HG03378 (cell line): ENCODE measurements at regions not wholly inside any gene's neighbourhood (a gene's known extent, or its start where the extent isn't known, plus 50 kb on each side); places are given as distances from the start of the nearest gene placed in this dataset.
"Not testable (repeated sequence)": the region's sequence is repeated elsewhere in the genome, so short reads cannot be mapped to it uniquely, and the experiment has no call there.

ENCODE experiments used
- ATAC-seq: cut with Tn5 transposase; IDR thresholded peaks from one replicate; pipeline ENCODE4 v1.9.1; 2021; ENCODE audit warnings: mild to moderate bottlenecking, moderate library complexity; ENCODE audit not compliant: unreplicated experiment

- ATAC-seq: no peak
Measured at GRCh38 chr3:25944329-25944728, 154.4 kb downstream of the OXSM start.

GRCh38 chr3:25945366-25945765 is 155.5 kb downstream of the OXSM start:
- no peak for ATAC-seq

GRCh38 chr3:25945836-25946235 is 155.9 kb downstream of the OXSM start:
- ATAC-seq: no peak

GRCh38 chr3:25952133-25952532 is 162.2 kb downstream of the OXSM start:
- no peak for ATAC-seq

- ATAC-seq: no peak
Measured at GRCh38 chr3:25957026-25957425, 167.1 kb downstream of the OXSM start.

GRCh38 chr3:25960776-25961175 is 170.9 kb downstream of the OXSM start:
- ATAC-seq: no peak

DNA sequence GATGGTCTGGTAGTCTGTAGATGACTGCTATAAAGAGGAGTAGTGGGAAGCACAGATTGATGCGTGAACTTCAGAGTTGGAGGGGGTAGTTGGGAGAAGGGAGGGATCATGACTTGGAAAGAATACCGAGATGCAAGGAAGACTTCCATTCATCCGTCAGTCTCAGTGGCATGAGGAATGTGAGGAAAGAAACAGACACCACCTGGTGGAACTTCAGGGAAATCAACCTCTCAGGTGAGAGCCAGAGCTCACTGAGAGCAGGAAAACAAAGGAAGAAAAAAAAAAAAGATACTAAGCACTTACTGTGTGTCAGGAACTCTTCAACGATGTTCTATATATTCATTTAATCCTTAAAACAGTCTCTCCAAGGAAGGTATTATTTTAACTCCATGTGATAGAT is 172.4 kb downstream of the OXSM start:
- ATAC-seq: no peak

DNA sequence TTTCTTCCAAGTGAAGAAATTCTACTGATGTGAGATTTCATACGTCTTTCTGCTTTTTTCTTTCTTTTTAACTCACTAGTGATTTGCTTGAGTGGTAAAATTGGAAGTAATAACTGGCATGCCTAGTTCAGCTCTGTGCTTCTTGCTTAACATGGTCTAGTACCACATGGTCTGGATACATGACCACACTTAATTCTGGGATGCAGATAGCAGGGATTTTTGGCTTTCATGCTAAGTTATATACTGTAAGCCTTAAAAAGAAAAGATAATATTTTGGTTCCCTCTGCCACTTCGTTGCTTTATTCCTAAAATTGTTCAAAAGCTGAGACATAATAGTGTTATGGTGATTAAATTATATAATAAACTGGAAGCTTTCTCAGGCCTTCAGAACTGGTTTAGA is 174.3 kb downstream of the OXSM start:
- no peak for ATAC-seq

GRCh38 chr3:25967385-25967784 is 177.5 kb downstream of the OXSM start:
- no peak for ATAC-seq

DNA sequence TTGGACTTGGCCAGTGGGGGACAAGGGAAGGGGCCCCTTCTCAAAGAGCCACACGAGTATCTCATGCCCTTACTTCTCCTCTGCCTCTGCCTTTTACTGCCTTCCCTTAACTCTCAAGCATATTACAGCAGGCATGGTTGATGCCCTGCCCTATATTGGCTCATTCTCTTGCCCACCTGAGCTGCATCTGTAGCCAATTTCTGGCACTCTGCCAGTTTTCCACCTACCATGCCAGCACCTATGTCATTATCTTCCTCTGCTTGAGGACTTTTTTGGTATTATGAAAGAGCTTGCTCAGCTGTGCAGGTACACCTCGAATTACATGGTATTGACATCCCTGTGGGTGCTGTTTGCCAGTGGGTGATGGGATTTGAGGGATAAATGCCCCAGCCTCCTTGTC is 181.8 kb downstream of the OXSM start:
- no peak for ATAC-seq

GRCh38 chr3:25973122-25973521 is 183.2 kb downstream of the OXSM start:
- no peak for ATAC-seq

DNA sequence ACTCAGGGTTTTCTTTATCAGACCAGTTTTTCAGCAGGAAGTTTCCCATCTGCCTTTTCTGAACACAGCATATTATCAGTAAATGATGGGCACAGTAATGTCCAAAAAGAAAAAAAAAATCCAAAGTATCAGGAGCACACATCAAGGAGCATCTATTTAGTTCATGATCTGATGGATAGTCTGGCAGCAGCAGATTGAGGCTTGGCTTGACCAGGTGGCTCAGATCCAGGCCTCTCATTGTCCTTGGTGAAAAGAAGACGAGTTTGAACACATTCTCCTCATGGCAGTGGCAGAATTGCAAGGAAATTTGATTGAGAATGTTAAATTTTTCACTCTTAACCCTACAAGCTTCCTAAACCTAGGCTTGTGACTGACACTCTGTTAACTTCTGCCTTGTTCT is 192.9 kb downstream of the OXSM start:
- ATAC-seq: no peak

DNA sequence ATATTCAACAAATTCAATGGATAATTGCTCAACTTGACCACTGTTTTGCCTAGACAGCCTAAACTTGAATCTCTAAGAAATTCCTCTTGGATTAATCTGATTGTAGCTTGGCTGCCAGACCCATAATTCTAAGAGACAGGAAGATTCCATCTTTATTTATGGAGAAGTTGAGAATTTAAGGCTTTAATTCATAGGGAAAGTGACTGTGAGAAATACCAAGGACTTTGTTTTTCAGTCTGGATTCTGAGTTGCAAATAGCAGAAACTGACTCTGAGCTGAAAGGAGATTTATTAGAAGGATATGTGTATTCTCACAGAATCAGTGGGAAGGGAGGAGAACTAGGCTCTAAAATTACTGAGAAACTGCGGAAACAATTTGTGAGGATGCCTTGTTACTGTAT is 195.7 kb downstream of the OXSM start:
- no peak for ATAC-seq

DNA sequence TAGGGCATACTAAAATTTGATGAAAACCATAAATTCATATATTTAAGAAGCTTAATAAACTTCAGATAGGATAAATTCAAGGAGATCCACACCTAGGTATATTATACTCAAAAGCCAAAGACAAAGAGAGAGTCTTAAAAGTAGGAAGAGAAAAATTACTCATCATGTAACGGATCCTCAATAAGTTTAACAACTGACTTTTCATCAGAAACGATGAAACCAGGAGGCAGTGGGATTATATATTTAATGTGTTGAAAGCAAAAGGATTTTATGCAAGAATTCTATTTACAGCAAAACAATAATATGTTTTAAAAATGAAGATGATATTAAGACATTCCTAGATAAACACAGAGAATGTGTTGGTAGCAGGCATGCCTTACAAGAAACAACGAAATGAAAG is 202.7 kb downstream of the OXSM start:
- no peak for ATAC-seq

DNA sequence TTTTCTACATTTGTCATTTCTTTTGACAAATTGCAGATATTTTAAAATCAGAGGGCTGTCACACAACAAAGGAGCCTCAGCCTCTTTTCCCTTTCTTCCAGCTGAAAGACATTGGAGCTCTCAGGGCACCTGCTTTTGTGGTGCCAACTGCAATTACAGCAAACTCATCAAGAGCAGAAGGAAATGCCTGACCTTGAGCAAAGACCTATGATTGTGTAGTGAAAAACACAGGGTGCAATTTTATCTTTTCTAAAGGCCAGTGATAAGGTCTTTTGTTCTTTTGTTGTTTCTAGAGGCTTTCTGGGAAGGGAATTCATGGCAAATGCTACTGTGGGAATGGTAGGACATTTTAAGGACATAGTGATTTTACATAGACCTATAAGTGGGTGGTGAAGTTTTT is 214.3 kb downstream of the OXSM start:
- no peak for ATAC-seq

GRCh38 chr3:26011276-26011675 is 221.4 kb downstream of the OXSM start:
- ATAC-seq: no peak

GRCh38 chr3:26012241-26012745 is 222.4 kb downstream of the OXSM start:
- no peak for ATAC-seq

DNA sequence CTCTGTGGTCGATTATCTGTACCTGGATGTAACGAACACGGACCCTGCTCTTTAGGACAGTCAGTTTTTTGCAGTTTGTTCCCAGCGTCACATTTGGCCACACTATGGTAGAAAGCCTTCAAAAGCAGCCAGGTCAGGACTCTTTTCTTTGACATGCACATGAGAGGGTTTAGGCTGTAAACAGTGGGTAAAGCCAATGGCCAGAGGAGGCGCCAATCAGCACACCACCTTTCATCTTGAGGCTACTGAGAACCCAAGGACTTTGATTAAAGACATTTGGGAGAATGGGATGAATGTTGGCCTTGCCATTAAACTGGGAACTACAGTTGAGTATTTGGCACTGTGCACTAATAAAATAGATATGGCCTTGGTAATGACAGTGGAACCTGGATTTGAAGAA is 225.9 kb downstream of the OXSM start:
- ATAC-seq: no peak

- no peak for ATAC-seq
Measured at GRCh38 chr3:26018889-26019288, 229.0 kb downstream of the OXSM start.

DNA sequence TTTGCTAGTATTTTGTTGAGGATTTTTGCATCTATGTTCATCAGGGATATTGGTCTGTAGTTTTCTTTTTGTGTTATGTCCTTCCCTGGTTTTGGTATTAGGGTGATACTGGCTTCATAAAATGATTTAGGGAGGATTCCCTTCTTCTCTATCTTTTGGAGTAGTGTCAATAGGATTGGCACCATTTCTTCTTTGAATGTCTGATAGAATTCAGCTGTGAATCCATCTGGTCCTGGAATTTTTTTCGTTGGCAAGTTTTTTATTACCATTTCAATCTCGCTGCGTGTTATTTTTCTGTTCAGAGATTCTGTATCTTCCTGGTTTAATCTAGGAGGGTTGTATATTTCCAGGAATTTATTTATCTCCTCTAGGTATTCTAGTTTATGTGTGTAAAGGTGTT is 234.3 kb downstream of the OXSM start:
- not testable (repeated sequence) for ATAC-seq

- no peak for ATAC-seq
Measured at GRCh38 chr3:26029321-26029720, 239.4 kb downstream of the OXSM start.

DNA sequence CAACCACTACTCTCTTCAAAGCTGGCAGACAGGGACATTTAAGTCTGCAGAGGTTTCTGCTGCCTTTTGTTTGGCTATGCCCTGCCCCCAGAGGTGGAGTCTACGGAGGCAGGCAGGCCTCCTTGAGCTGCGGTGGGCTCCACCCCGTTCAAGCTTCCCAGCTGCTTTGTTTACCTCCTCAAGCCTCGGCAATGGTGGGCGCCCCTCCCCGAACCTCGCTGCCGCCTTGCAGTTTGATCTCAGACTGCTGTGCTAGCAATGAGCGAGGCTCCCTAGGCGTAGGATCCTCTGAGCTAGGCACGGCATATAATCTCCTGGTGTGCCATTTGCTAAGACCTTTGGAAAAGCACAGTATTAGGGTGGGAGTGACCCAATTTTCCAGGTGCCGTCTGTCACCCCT is 252.2 kb downstream of the OXSM start:
- not testable (repeated sequence) for ATAC-seq

- ATAC-seq: no peak
Measured at GRCh38 chr3:26049951-26050350, 260.1 kb downstream of the OXSM start.

- no peak for ATAC-seq
Measured at GRCh38 chr3:26050776-26051175, 260.9 kb downstream of the OXSM start.
